Activated naive CD4-positive, alpha-beta T cell treated with anti-CD3 and anti-CD28 coated beads for 36 hours (primary cell): ENCODE measurements at regions not wholly inside any gene's neighbourhood (a gene's known extent, or its start where the extent isn't known, plus 50 kb on each side); places are given as distances from the start of the nearest gene placed in this dataset.

Experiments
- CTCF ChIA-PET: fragments of 350-600 bp; sonication (Branson Sonifier 250); formaldehyde crosslinking; loops from one replicate; lab custom pipeline; 2021; ENCODE audit warnings: antibody characterized with exemption; lab: Charles Lee
- DNase-seq: peaks from one replicate; pipeline ENCODE4 v3.0.0-alpha.2; 2020
- H3K27ac Mint-ChIP-seq: one replicate; pipeline ENCODE4 v1.8.0; 2021; ENCODE audit warnings: mild to moderate bottlenecking, mixed read lengths
- H3K27me3 Mint-ChIP-seq: one replicate; pipeline ENCODE4 v1.8.0; 2021; ENCODE audit warnings: low read depth, mixed read lengths
- H3K36me3 Mint-ChIP-seq: one replicate; pipeline ENCODE4 v1.8.0; 2021; ENCODE audit warnings: low read depth, mixed read lengths
- H3K4me1 Mint-ChIP-seq: one replicate; pipeline ENCODE4 v1.8.0; 2021; ENCODE audit warnings: low read depth, mixed read lengths
- H3K4me3 Mint-ChIP-seq: one replicate; pipeline ENCODE4 v1.8.0; 2021; ENCODE audit warnings: mild to moderate bottlenecking, moderate library complexity, mixed read lengths
- H3K9me3 Mint-ChIP-seq: one replicate; pipeline ENCODE4 v1.8.0; 2021; ENCODE audit warnings: mixed read lengths
- intact Hi-C: fragments of 100-400 bp; cut with micrococcal nuclease; formaldehyde crosslinking; loops from one replicate; pipeline ENCODE4 v1.15.1; 2023

DNA sequence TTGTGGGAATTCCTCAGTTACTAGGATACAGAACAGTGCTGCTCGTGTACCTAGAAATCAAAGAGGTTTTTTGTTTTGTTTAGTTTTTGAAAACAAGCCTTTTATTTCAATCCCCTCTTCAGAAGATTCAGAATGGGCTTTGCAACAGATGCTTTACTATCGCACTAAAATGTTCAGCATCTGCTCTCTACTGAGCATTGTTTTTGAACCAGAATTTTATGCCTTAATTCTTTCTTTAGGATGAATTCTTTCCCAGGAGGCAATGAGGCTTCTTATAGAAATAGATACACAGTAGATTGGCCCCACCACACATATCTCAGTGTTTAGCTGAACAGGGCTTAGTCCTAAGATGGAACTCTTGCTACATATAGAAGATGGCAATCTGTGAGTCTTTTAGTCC is 95.9 kb upstream of the SPACA1 start:
- H3K4me1 Mint-ChIP-seq = no peaks in the 10 kb centered on the region
- H3K4me3 Mint-ChIP-seq = no peak overlapping the region
- CTCF ChIA-PET = interaction anchor here (1.4 kb wide), 1 partner anchor 23 kb away, joined by 3 read pairs; no protein-coding TSS in a partner anchor
- no peaks in the 10 kb centered on the region for H3K9me3 Mint-ChIP-seq
- peaks cover 2% of the 10 kb centered on the region for H3K27me3 Mint-ChIP-seq
- H3K27ac Mint-ChIP-seq = no peak overlapping the region
- H3K36me3 Mint-ChIP-seq = no peaks in the 10 kb centered on the region
- intact Hi-C loops = no loop called here
- no peak for DNase-seq

DNA sequence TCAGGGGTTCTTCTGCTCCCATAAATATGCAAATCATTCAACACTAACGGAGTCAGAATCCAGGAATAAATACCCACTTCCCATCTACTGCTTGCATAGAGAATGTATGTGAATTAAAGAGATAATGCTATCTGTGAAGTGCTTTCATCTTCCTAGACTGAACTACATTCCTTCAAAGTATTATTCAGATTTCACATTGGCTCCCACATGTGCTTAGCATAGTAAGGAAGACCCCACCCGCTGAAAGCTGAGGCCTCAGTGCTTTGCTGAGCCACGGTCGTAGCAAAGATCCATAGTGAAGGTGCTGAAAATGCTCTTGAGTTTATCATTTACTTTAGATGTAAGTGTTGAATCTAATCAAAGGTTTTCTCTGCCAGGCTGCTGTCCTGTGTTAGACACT is 97.0 kb upstream of the SPACA1 start:
- no peaks in the 10 kb centered on the region for H3K36me3 Mint-ChIP-seq
- no peak overlapping the region for H3K4me3 Mint-ChIP-seq
- intact Hi-C loops = no loop called here
- H3K27ac Mint-ChIP-seq = no peak overlapping the region
- CTCF ChIA-PET = no interaction called here
- peaks cover 2% of the 10 kb centered on the region for H3K27me3 Mint-ChIP-seq
- no peaks in the 10 kb centered on the region for H3K4me1 Mint-ChIP-seq
- DNase-seq = no peak
- H3K9me3 Mint-ChIP-seq = no peaks in the 10 kb centered on the region

DNA sequence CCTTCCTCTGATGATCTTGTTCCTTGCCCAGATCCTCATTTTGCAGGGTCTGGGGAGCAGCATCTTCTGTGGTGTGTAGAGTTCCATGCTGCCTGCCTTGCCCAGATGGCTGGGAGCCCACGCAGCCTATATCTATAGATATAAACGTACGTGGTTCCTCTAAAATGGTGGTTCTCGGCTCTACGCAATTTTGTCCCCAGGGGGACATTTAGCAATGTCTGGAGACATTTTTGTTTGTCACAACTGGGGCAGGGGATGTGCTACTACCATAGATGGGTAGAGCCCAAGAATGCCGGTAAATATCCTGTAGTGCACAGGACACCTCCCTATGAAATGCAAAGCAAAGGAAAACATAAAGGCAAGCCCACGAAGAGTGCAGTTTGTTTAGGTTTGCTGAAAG is 98.4 kb upstream of the SPACA1 start:
- no peak overlapping the region for H3K27ac Mint-ChIP-seq
- H3K4me3 Mint-ChIP-seq = no peak overlapping the region
- no peaks in the 10 kb centered on the region for H3K27me3 Mint-ChIP-seq
- H3K9me3 Mint-ChIP-seq = no peaks in the 10 kb centered on the region
- H3K36me3 Mint-ChIP-seq = no peaks in the 10 kb centered on the region
- CTCF ChIA-PET = no interaction called here
- intact Hi-C loops = no loop called here
- no peaks in the 10 kb centered on the region for H3K4me1 Mint-ChIP-seq
- no peak for DNase-seq

DNA sequence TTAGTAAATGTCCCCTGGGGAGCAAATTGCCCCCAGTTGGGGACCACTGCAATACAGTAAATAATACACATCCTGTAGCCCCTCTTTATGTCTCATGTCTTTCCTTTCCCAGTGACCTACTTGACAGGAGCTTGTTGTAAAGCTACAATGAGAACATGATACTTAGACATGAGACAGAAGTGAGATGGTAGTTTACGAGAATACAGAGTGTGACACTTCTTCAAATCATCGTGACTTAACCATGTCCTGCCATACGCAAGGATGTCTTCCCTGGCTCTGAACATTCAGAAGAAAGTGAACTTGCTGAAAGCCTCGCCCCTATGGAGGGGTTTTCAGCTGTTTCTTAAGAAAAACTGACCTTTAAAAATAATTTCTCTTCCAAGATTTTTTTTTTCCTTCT is 101.0 kb upstream of the SPACA1 start:
- peaks cover 11% of the 10 kb centered on the region for H3K27me3 Mint-ChIP-seq
- H3K36me3 Mint-ChIP-seq = no peaks in the 10 kb centered on the region
- no peak for DNase-seq
- CTCF ChIA-PET = no interaction called here
- no peaks in the 10 kb centered on the region for H3K9me3 Mint-ChIP-seq
- no peak overlapping the region for H3K4me3 Mint-ChIP-seq
- no peak overlapping the region for H3K27ac Mint-ChIP-seq
- H3K4me1 Mint-ChIP-seq = no peaks in the 10 kb centered on the region
- intact Hi-C loops = no loop called here

DNA sequence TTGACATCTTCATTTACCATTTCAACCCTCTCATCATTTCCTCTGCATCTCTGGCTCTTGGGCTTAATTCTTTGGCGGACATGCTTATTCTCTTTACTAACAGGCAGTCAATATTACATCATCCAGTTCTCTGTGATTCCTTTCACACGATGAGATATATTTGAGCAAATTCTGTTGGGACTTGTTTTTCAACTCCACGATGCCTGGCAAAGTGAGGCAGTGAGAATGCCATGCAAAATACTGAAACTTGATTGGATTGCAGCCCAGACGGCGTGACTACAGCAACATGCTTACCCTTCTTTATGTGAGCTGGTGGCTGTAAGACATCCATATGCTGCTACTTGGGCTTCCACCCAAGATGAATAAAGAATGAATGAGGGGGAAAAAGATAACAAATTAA is 101.7 kb upstream of the SPACA1 start:
- H3K27ac Mint-ChIP-seq = no peak overlapping the region
- no peak overlapping the region for H3K4me3 Mint-ChIP-seq
- no peaks in the 10 kb centered on the region for H3K36me3 Mint-ChIP-seq
- DNase-seq = no peak
- peaks cover 14% of the 10 kb centered on the region for H3K27me3 Mint-ChIP-seq
- H3K9me3 Mint-ChIP-seq = no peaks in the 10 kb centered on the region
- no peaks in the 10 kb centered on the region for H3K4me1 Mint-ChIP-seq
- intact Hi-C loops = no loop called here
- CTCF ChIA-PET = no interaction called here

DNA sequence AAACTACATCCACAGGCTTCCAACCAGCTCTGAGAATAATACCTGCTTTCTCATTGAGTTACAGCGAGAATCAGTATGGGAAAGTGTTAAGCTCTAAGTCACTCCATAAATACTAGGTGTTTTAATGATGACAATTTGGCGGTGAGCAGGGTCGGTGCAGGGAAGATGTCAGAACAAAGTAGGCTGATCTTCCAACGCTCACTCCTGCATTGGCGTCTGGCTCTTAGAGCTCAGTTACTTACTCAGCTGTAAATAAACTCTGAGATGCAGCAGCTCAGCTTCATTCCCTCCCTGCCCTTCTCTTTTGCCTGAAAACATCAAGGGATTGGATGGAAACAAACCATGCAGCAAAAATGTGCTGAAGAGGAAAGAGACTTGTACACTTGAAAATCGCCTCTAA is 102.5 kb upstream of the SPACA1 start:
- no peak for DNase-seq
- Mint-ChIP-seq H3K36me3 (no peaks in the 10 kb centered on the region), H3K4me3 (no peak overlapping the region), H3K27me3 (peaks cover 14% of the 10 kb centered on the region), H3K9me3 (no peaks in the 10 kb centered on the region), H3K27ac (no peak overlapping the region), H3K4me1 (no peaks in the 10 kb centered on the region)
- intact Hi-C loops = no loop called here
- CTCF ChIA-PET = no interaction called here

DNA sequence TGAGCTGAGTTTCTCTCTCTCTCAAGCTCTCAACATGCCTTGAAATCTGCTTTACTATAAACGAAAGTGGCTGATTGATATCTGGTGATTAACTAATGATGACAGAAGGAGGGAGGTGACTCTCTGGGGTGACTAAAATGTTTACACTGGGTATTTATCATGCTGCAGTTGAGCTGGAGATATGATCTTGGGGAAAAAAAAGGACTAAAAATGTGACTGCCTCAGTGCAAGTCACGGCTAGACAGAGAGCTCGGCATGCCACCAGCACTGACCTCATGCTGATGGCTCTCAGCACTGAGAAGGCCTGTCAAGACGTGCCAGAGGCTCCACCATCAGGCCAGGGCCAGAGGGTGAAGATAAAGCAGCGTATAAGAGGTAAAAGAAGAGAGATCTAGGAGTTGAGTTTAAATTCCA is 103.1 kb upstream of the SPACA1 start:
- H3K4me3 Mint-ChIP-seq = no peak overlapping the region
- H3K36me3 Mint-ChIP-seq = no peaks in the 10 kb centered on the region
- H3K9me3 Mint-ChIP-seq = no peaks in the 10 kb centered on the region
- H3K27ac Mint-ChIP-seq = no peak overlapping the region
- H3K4me1 Mint-ChIP-seq = no peaks in the 10 kb centered on the region
- CTCF ChIA-PET = no interaction called here
- intact Hi-C loops = no loop called here
- no peak for DNase-seq
- peaks cover 14% of the 10 kb centered on the region for H3K27me3 Mint-ChIP-seq

DNA sequence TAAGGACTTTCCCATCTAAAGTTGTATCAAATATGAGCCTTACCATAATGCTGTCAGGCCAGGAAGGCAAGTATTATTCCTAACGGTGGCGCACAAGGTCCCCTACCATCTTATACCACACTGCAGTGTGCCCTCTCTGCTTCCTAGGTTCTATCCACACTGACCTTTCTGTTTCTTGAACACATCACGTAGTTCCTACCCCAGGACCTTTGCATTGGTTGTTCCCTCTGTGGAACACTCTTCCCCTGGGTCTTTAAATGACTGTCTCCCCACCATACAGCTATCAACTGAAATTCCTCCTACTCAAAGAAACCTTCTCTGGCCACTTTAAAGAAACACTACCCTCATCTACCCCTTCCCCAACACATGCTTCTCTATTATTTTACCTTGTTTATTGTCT is 104.5 kb upstream of the SPACA1 start:
- no peaks in the 10 kb centered on the region for H3K9me3 Mint-ChIP-seq

DNA sequence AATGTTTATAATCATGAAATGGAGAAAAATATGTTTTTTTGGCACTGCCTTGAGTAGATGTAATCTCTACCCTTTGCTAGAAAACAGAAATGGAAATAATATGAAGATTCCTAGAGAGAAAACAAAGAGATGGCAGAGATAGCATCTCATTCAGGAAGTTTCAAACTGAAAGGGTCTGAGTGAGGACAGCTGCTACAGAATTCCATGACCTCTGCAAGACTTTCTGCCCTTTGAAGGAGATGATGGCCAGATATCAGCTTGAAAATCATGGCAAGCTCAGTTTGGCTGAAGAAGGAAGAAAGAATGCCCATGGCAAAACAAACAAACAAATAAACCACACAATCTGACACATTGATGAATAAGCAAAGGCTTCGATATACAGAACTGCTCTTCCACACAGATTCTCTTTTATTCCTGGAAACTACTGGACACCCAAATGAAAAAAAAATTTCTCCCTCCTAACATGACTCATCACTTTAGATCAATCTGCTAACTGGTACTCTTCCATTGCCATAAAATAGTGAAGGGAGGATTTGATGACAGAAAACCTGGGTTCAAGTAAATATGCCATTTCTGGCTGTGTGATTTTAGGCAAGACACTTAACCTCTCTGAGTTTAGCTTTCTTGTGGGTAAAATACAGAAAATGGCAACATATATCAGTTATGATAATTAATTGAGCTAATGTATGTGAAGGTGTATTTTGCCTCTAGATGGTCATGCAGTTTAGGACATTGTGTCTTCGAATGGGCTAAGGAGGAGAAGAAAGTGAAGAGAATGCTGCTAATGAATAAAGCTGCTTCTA is 105.9 kb upstream of the SPACA1 start:
- H3K4me3 Mint-ChIP-seq = no peak overlapping the region
- peaks cover 14% of the 10 kb centered on the region for H3K27me3 Mint-ChIP-seq
- H3K4me1 Mint-ChIP-seq = no peaks in the 10 kb centered on the region
- H3K36me3 Mint-ChIP-seq = no peaks in the 10 kb centered on the region
- intact Hi-C loops = no loop called here
- no peak for DNase-seq
- H3K9me3 Mint-ChIP-seq = no peaks in the 10 kb centered on the region
- H3K27ac Mint-ChIP-seq = no peak overlapping the region
- CTCF ChIA-PET = interaction anchor here (1.8 kb wide), 1 partner anchor 9 kb away, joined by 6 read pairs; no protein-coding TSS in a partner anchor

More for the DNA sequence above, 104.5 kb upstream of the SPACA1 start:
- intact Hi-C loops = no loop called here
- peaks cover 14% of the 10 kb centered on the region for H3K27me3 Mint-ChIP-seq
- H3K27ac Mint-ChIP-seq = no peak overlapping the region
- H3K4me1 Mint-ChIP-seq = no peaks in the 10 kb centered on the region
- DNase-seq = no peak
- no peaks in the 10 kb centered on the region for H3K36me3 Mint-ChIP-seq
- H3K4me3 Mint-ChIP-seq = no peak overlapping the region
- CTCF ChIA-PET = interaction anchor here (1.8 kb wide), 1 partner anchor 11 kb away, joined by 6 read pairs; no protein-coding TSS in a partner anchor

DNA sequence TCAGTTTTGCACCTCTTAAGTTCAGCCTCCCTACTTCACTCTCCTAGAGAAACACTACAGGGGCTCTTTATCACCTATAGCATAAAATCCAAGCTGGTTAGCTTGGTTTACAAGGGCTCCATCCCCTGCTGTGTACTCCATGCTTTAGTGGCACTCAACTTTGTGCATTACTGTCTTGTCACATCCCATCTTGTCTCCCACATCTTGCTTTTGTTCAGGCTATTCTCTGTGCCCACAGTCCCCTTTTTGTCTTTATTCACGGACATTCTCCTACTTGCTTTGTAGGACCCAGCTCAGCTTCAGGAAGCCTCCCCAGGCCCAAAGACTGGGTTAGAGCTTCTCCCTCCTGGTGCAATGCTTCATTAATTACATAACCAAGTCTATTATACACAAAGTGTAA is 107.9 kb upstream of the SPACA1 start:
- H3K4me3 Mint-ChIP-seq = no peak overlapping the region
- no peaks in the 10 kb centered on the region for H3K36me3 Mint-ChIP-seq
- DNase-seq = no peak
- intact Hi-C loops = no loop called here
- H3K4me1 Mint-ChIP-seq = no peaks in the 10 kb centered on the region
- peaks cover 14% of the 10 kb centered on the region for H3K27me3 Mint-ChIP-seq
- H3K27ac Mint-ChIP-seq = no peak overlapping the region
- H3K9me3 Mint-ChIP-seq = no peaks in the 10 kb centered on the region
- CTCF ChIA-PET = no interaction called here

DNA sequence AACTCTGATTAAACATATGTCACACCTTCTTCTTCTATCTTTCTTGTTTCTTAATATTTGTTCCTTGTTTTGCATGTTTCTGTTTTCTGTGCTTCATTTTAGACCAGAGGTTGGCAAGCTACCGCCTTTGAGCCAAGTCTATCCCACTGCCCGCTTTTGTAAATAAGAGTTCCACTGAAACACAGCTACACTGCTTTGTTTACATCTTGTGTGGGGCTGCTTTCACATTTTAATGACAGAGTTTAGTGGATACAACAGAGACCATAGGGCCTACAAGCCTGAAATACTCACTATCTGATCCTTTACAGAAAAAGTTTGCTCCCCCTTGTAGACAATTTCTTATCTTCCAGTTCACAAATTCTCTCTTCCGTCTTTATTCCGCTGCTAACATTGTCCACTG is 109.4 kb upstream of the SPACA1 start:
- intact Hi-C loops = no loop called here
- no peak overlapping the region for H3K27ac Mint-ChIP-seq
- no peak for DNase-seq
- H3K27me3 Mint-ChIP-seq = peaks cover 12% of the 10 kb centered on the region
- H3K4me3 Mint-ChIP-seq = no peak overlapping the region
- CTCF ChIA-PET = no interaction called here
- no peaks in the 10 kb centered on the region for H3K36me3 Mint-ChIP-seq
- H3K9me3 Mint-ChIP-seq = no peaks in the 10 kb centered on the region
- H3K4me1 Mint-ChIP-seq = no peaks in the 10 kb centered on the region

DNA sequence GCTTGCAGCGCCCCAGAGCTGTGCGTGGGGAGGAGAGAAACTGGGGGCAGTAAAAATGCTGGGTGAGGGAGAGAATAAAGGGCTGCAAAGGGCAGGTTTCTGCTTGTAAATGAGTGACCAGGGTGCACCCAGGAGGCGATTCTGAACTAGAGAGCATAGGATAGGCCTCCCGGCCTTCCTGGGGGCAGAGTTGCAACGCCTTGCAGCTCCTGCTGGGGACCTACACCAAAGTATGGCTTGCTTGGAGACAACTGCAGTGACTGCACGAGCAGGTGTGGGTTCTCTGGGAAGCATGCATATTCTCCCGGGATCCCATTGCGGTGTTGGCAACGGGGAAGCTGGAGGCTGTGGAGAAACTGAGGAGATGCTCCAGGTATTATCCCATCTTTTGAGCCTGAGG is 111.6 kb upstream of the SPACA1 start:
- H3K27me3 Mint-ChIP-seq = peaks cover under 1% of the 10 kb centered on the region
- H3K27ac Mint-ChIP-seq = no peak overlapping the region
- no peaks in the 10 kb centered on the region for H3K9me3 Mint-ChIP-seq
- H3K4me3 Mint-ChIP-seq = no peak overlapping the region
- CTCF ChIA-PET = no interaction called here
- H3K36me3 Mint-ChIP-seq = no peaks in the 10 kb centered on the region
- DNase-seq = no peak
- intact Hi-C loops = no loop called here
- H3K4me1 Mint-ChIP-seq = no peaks in the 10 kb centered on the region

DNA sequence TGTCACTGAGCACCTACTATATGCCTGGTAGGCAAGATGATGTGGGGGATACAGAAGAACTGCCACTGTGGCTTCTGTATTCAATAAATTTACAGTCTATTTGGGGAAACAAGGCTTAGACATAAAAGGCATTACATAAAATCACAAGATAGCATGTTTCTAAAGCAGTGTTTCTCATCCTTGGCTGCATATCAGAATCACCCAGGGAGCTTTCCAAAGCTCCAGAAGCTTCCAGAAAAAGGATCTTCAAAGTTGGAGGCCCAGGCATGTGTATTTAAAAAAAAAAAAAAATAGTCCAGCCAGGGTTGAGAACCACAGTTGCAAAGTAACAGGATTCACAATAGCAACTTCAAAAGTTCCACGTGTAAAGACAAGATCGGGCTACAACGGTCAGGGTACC is 112.4 kb upstream of the SPACA1 start:
- H3K27me3 Mint-ChIP-seq = no peaks in the 10 kb centered on the region
- H3K9me3 Mint-ChIP-seq = no peaks in the 10 kb centered on the region
- DNase-seq = no peak
- no peaks in the 10 kb centered on the region for H3K36me3 Mint-ChIP-seq
- no peaks in the 10 kb centered on the region for H3K4me1 Mint-ChIP-seq
- intact Hi-C loops = no loop called here
- no peak overlapping the region for H3K27ac Mint-ChIP-seq
- CTCF ChIA-PET = no interaction called here
- H3K4me3 Mint-ChIP-seq = no peak overlapping the region
